SHP77 (cell line): ENCODE measurements at regions not wholly inside any gene's neighbourhood (a gene's known extent, or its start where the extent isn't known, plus 50 kb on each side); places are given as distances from the start of the nearest gene placed in this dataset.
"Not testable (repeated sequence)": the region's sequence is repeated elsewhere in the genome, so short reads cannot be mapped to it uniquely, and the experiment has no call there.

Source experiments
- DNase-seq, 2 experiments: peaks; one replicate each; lab custom pipeline; 2025; lab: John Stamatoyannopoulos, UW

- DNase-seq: no peak
Observed at GRCh38 chr11:44452827-44453572, 112.5 kb upstream of the CD82 start.

GRCh38 chr11:44453871-44454270, 111.6 kb upstream of the CD82 start:
- DNase-seq: no peak

- no peak for DNase-seq
Observed at GRCh38 chr11:44454666-44455065, 110.8 kb upstream of the CD82 start.

DNA sequence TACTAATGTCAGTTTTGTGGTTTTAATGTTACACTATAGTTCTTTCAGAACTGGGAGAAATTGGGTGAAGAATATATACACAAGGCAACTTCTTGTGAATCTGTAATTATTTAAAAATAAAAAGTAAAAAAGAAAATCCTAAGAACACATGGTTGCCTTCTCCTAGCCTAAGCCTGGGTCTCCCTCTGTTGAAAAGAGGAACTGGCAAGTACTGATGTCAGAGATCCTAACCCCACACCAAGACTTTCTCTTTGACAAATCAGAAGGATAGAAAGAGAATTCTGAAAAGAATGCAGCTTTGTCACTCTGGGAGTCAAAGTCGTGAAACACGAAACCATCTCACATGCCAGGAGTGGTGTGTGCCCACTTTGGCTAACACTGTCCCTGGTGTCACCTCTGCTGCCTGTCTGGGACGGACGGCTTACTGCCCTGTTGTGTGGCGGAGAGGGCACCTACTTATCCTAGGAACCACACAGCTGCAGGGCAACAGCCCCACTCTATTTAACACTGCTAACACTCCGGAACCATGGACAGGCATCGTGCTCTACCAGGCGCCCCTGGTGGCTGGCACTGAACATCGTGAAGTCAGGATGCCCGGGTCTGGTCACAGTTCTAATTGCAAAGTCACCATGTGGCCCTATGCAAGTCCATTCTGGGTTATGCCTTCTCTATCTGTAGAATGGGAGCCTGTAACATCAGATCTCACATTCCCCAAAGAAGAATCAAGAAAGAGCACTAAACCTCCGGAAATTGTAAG, 108.7 kb upstream of the CD82 start:
- DNase-seq: peak; percentile 20 to 40

DNA sequence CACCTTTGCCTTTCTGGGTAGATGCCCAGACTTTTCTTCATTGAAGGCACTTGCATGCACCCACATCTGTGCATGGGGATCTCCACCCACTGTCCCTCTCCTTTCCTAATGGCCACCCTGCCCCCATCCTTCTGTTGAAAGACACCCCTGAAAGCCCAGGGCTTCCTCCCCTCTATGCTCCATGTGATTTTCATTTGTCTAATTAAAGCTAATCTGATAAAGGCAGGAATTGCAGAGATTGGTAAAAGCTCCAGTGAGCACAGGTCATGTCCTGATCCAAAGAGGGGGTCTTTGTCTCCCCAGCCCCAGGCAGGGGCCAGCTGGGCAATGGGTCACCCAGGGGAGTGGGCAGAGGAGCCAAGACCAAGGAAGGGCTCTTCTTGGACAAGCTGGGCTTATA, 107.6 kb upstream of the CD82 start:
- no peak for DNase-seq

DNA sequence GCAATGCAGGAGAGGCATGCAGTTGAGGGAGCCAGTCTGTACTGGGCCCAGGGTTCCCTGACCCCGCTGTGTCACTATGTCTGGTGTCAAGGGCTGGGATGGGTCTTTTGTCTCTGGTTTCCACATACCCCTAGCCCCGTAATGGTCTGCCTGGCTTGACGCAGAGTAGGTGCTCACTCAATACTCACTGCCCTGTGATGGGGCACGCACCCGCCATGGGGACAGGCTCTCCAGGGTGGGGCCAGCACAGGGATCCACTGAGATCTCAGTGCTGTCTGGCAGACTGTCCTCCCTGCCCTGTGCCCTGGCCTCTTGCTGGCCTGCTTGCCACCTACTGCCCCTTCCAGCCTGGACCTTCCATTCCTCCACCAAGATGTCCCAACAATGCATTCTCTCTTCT, 101.7 kb upstream of the CD82 start:
- no peak for DNase-seq

DNA sequence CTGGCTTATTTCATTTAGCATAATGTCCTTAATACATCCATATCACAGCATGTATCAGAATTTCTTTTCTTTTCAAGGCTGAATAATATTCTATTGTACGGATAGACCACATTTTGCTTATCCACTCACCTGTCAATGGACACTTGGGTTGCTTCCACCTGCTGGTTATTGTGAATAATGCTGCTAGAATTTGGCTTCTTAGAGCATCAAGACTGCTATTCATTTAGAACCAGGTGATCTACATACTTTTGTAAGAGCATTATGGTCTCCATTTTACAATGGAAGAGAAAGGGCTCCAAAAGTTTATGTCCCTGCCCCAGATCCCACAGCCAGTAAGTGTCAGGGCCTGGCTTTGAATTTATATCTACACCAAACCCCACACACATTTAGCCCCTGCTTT, 100.7 kb upstream of the CD82 start:
- no peak for DNase-seq

DNA sequence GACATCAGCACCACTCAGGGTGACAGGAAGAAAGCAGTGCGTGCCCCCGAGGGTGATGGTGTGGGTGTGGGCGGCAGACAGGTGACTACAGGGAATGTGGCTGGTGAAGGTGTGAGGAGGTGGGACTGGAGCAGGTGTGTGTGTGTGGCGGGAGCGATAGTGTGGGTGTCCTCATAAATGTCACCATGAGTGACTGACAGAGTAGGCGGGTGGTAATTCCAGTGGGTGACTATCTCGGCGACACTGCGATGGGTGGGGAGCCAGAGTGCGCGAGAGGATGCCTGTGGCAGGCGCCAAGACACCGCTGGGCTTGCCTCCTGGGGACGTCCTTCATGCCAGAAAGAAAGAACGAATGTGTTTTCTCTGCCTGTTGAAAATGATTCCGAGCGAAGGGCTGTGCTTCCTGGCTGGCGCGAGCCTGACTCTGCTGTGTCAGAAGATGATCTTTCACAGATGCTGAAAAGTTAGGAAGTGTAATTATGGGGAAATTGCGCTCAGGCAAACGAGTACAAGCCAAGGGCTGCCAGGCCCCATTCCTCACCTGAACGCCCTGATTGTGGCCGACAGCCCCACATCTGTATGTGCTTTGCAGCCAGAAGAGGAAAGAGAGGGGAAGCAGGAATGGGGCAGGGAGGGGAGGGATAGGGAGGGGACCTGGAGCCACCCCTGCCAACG, 98.8 kb upstream of the CD82 start:
- no peak for DNase-seq

DNA sequence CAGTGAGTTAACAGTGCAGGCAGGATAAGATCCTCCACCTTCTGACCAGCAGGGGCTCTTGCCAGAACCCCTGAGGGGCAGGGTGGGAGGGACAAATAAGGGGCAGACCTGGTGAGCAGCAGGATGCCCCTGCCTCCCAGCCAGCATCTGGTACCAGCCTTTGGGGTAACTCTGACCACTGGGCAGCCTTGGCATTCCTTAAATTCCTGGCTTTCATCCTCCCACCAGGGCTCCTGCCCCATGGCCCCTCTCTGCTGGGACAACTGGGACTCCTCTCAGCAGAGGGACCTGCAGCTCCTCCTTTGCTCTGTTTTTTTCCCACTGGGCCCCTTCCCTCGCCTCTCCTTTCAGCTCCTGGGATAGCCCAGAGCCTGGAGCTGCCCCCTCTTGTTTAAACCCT, 98.0 kb upstream of the CD82 start:
- no peak for DNase-seq

DNA sequence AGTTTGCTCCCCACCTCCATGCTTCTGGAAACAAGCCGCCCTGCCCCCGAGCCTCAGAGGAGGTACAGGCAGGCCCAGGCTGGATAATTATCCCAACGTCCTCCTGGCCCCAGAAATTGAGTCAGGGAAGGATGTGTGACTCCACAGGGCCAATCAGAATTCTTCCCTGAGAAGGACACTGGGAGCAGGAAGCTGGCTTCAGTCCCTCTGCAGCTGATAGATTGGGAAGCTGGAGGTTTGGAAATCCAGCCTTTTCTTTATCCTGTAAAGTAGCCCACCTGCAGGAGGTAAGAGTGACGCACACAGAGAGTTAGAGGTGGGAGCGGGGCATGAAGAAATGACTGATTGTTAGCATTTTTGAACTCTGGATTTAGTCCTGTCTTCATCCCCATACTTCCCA, 97.5 kb upstream of the CD82 start:
- no peak for DNase-seq

GRCh38 chr11:44468345-44468988, 97.0 kb upstream of the CD82 start:
- no peak for DNase-seq

- DNase-seq: no peak
Observed at GRCh38 chr11:44469412-44469811, 96.1 kb upstream of the CD82 start.

DNA sequence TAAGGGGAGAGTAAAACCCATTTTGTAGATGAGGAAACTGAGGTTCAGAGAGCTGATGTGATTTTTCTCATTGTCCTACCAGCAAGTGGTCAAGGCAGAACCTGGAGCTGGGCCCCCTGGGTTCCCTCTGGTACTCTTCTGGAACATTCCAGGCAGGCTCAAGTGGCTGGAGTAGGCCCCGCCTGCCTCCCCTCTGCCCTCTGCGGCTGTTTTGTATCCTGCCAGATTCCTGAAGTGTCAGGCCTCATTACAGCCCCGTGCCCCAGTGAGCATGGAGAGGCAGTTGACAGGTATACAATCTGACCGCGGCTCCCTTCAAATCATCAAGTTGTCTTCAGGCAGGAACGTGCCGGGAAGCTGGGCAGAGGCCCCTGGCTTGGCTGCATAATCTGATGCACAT, 94.6 kb upstream of the CD82 start:
- no peak for DNase-seq

DNA sequence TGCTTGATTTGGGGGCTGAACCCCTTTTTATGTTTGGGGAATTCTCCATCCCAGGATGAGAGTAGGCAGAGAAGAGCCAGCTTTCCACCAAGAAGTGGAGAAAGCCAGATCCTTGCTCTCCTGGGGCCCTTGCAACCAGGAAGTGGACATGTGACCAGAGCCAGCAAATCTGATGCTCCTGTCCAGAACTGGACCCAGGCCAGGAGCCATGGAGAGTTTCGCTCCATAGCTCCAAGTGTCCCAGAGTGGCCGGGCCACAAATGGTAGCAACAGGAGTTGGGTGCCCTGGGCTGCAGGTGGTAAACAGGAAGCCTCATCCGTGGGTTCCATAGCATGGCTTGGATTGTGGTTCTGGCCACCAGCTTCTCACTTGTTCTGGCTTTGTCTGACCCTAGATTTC, 93.9 kb upstream of the CD82 start:
- DNase-seq: no peak

GRCh38 chr11:44472916-44473315, 92.5 kb upstream of the CD82 start:
- DNase-seq: no peak

DNA sequence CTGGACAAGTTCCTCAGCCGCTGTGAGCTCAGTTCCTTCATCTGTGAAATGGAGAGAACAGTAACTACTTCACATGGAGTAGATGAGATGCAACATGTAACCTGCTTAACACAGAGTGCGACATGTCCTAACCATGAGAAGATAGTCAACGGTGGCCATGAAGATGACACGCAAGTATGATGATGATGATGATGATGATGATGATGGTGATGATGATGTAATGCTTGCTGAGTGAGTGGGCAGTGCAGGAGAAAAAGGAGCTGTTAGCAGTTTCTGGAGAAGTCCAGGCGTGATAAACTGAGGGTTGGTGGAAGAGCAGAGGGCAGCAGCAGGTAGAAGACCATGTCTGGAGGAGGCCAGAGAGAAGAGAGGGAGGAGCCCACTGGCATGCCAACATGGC, 90.8 kb upstream of the CD82 start:
- no peak for DNase-seq

DNA sequence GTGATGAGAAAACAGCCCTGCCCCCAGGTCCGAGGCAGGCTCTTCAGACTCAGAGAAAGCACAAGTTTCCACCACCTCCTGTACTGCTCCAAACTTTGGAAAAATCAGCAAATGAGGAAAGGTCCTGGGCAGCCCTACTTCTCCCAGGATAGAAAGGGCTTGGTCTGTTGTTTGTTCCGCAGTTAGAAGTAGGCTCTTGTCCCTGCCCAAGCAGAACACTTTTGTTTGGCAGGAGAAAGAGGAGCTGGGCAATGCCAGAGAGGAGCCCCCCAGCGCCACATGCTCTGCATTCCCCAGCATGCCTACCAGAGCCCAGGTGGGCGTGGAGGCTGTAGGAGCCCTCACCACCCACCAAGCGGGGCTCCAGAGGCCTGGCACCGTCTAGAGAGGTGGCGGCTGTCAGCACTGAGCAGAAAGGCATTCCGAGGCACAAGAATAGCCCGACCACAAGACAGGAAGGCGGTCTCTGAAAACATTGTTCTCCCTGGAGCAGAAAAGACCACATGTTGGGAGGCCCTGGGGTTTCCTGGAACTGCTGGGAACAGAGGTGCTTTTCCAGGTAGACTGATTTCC, 90.3 kb upstream of the CD82 start:
- DNase-seq: no peak

- not testable (repeated sequence) for DNase-seq
Observed at GRCh38 chr11:44482338-44482737, 83.1 kb upstream of the CD82 start.

DNA sequence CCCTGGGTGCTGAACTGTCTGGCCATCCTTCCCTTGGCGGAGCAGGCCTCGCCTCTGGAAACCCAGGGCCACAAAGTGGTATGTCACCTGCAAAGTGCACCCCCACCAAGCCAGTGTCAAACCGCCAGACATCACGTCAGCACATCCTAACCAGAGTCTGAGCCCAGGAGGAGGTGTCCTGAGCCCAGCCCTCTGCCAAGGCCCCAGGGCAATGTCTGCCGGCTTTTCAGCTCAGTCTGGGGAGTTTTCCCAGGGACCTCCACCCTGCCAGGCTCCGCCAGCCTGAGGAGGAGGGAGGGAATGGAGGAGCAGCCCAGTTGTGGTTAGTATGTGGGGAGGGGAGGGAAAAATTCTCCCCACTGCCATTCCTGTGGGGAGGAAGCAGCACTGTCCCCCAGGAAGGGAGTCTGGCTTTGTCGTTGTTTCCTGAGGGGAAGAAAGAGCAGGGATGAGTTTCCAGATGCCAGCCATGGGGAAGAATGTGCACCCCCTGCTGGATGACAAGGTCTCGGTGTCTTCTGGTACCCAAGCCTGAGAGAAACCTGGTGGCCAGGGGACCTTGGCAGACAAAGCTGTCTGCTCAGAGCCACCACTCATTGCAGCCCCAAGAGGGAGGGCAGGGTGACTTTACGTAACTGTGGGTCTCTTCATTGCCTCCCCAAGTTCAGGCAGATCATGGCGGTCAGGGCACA, 81.4 kb upstream of the CD82 start:
- peak in 1 of 2 experiments; percentile 8 for DNase-seq

- no peak for DNase-seq
Observed at GRCh38 chr11:44488165-44488965, 77.1 kb upstream of the CD82 start.

DNA sequence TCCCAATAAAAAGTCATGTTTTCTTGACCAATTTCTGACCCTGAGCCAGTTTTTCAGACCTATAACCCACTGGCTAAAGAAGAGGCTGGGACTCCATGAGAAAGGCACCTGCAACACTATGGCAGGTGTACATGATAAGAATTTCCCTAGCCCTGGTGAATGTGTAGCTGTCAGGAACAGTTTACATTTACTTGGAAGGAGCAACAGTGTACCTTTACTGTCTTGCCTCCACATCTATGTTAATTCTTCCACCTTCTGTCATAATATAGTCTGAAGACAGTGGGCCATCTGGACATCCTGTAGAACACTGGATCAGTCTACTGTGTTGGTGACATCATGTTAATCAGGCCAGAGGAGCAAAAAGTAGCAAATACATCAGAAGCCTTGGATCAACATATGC, 72.1 kb upstream of the CD82 start:
- no peak for DNase-seq
